B cell (primary cell): ENCODE measurements at regions not wholly inside any gene's neighbourhood (a gene's known extent, or its start where the extent isn't known, plus 50 kb on each side); places are given as distances from the start of the nearest gene placed in this dataset.

Source experiments
- ATAC-seq: fragments of 200-7000 bp; cut with Tn5 transposase; one replicate; pipeline ENCODE4 v1.10.0; 2021; ENCODE audit warnings: low read depth, mild to moderate bottlenecking, moderate number of reproducible peaks, moderate library complexity
- CTCF ChIA-PET: fragments of 350-600 bp; sonication (Branson Sonifier 250); formaldehyde crosslinking; loops from one replicate; lab custom pipeline; 2021; ENCODE audit warnings: antibody characterized with exemption, inconsistent platforms; lab: Charles Lee
- POLR2A ChIA-PET: fragments of 350-600 bp; sonication (Branson Sonifier 250); formaldehyde crosslinking; loops from one replicate; lab custom pipeline; 2021; ENCODE audit warnings: antibody characterized with exemption; lab: Charles Lee
- DNase-seq: peaks from one replicate; pipeline ENCODE4 v3.0.0; 2013
- H2AFZ ChIP-seq: 2 replicates; pipeline ENCODE4 v1.6.1; 2012; ENCODE audit warnings: mild to moderate bottlenecking, low read depth, low read length; ENCODE audit not compliant: insufficient read depth, poor library complexity, severe bottlenecking
- H3K27ac ChIP-seq, 2 donors: 1 replicate in 1 of 2; 2 replicates in 1 of 2; pipeline ENCODE4 v1.5.1; 2012 to 2013; ENCODE audit warnings: low read length in 2 of 2, mild to moderate bottlenecking in 2 of 2, moderate library complexity in 1 of 2
- H3K27me3 ChIP-seq, 4 experiments: fragments of 200-600 bp in 1 of 4; sonication (generic) in 1 of 4; replicated peaks in 1 of 4; 1 replicate in 2 of 4; 2 replicates in 2 of 4; pipeline versions ENCODE4 v1.6.1 to v1.7.0; 2013 to 2016; ENCODE audit warnings: low read length in 3 of 4, mild to moderate bottlenecking in 2 of 4, mixed read lengths in 1 of 4, moderate library complexity in 1 of 4; ENCODE audit not compliant: insufficient read depth in 4 of 4, control insufficient read depth in 3 of 4; ENCODE audit errors: control extremely low read depth in 1 of 4
- H3K36me3 ChIP-seq, 2 experiments: replicated peaks in 1 of 2; 1 replicate in 1 of 2; 2 replicates in 1 of 2; pipeline versions ENCODE4 v1.6.1 to v1.7.1; 2013; ENCODE audit warnings: low read length in 1 of 2; ENCODE audit not compliant: insufficient read depth in 2 of 2, control insufficient read depth in 1 of 2; ENCODE audit errors: control extremely low read depth in 1 of 2, extremely low read depth in 1 of 2
- H3K4me1 ChIP-seq, 2 donors: fragments of 200-600 bp in 1 of 2; sonication (generic) in 1 of 2; 1 replicate in 1 of 2; 2 replicates in 1 of 2; pipeline versions ENCODE4 v1.5.1 to v1.6.1; 2013 to 2017; ENCODE audit warnings: low read length in 2 of 2; ENCODE audit not compliant: control insufficient read depth in 2 of 2, insufficient read depth in 2 of 2
- H3K4me2 ChIP-seq: replicated peaks from 2 replicates; pipeline ENCODE3; 2012; ENCODE audit warnings: mild to moderate bottlenecking, low read depth, low read length; ENCODE audit not compliant: poor library complexity, severe bottlenecking
- H3K4me3 ChIP-seq, 5 experiments: fragments of 200-600 bp in 1 of 5; sonication (generic) in 1 of 5; 1 replicate in 3 of 5; 2 replicates in 2 of 5; pipeline versions ENCODE4 v1.5.1 to v1.7.0; 2011 to 2016; ENCODE audit warnings: low read length in 4 of 5, mild to moderate bottlenecking in 4 of 5, low read depth in 2 of 5, control low read depth in 1 of 5, moderate library complexity in 1 of 5; ENCODE audit not compliant: insufficient read depth in 1 of 5; ENCODE audit errors: control extremely low read depth in 1 of 5, extremely low read depth in 1 of 5
- H3K79me2 ChIP-seq: fragments of 200-600 bp; sonication (generic); one replicate; pipeline ENCODE4 v1.6.0; 2016; ENCODE audit warnings: low read length; ENCODE audit not compliant: control insufficient read depth, insufficient read depth
- H3K9ac ChIP-seq: fragments of 200-600 bp; sonication (generic); 2 replicates; pipeline ENCODE4 v1.6.1; 2017; ENCODE audit warnings: mild to moderate bottlenecking, low read length, moderate library complexity
- H3K9me3 ChIP-seq, 3 donors: one replicate each; pipeline versions ENCODE4 v1.6.1 to v1.7.1; 2013; ENCODE audit warnings: low read length in 2 of 3; ENCODE audit not compliant: control insufficient read depth in 2 of 3, insufficient read depth in 1 of 3; ENCODE audit errors: control extremely low read depth in 1 of 3
- H4K20me1 ChIP-seq: 2 replicates; pipeline ENCODE4 v1.6.0; 2012; ENCODE audit warnings: mild to moderate bottlenecking, low read length; ENCODE audit not compliant: insufficient read depth, control insufficient read depth, poor library complexity, severe bottlenecking
- H3K27ac Mint-ChIP-seq: one replicate; pipeline ENCODE4 v1.8.0; 2021; ENCODE audit warnings: mixed read lengths
- H3K27me3 Mint-ChIP-seq: one replicate; pipeline ENCODE4 v1.8.0; 2021; ENCODE audit warnings: mixed read lengths
- H3K4me1 Mint-ChIP-seq: one replicate; pipeline ENCODE4 v1.8.0; 2021; ENCODE audit warnings: mixed read lengths
- H3K4me3 Mint-ChIP-seq: one replicate; pipeline ENCODE4 v1.8.0; 2021; ENCODE audit warnings: mixed read lengths
- H3K9me3 Mint-ChIP-seq: one replicate; pipeline ENCODE4 v1.8.0; 2022; ENCODE audit warnings: mixed read lengths; ENCODE audit not compliant: insufficient read depth
- CTCF ChIP-seq: fragments of 200-600 bp; IDR thresholded peaks from one replicate; pipeline ENCODE4 v1.8.0; 2022; ENCODE audit warnings: antibody characterized with exemption, mild to moderate bottlenecking
- EZH2 ChIP-seq: IDR thresholded peaks from 2 replicates; pipeline ENCODE4 v1.6.1; 2012; ENCODE audit warnings: borderline replicate concordance, low read depth, mild to moderate bottlenecking, moderate library complexity, low read length; ENCODE audit not compliant: insufficient read depth, poor library complexity, severe bottlenecking
- WGBS: methylation state at CpG from one replicate; pipeline ENCODE4 v1.1.5; 2013; ENCODE audit warnings: missing lambda C conversion rate; ENCODE audit not compliant: insufficient coverage; 5-methylcytosine and 5-hydroxymethylcytosine counted together
- intact Hi-C: fragments of 100-400 bp; cut with micrococcal nuclease; formaldehyde crosslinking; loops from one replicate; pipeline ENCODE4 v1.10.0; 2022

GRCh38 chr3:159123877-159124276 is 322.0 kb downstream of the MFSD1 start:
- CTCF ChIA-PET, result no interaction called here

More at GRCh38 chr3:159123877-159124276, 322.0 kb downstream of the MFSD1 start:
- H3K79me2 ChIP-seq, result no peaks in the 10 kb centered on the region
- no peak overlapping the region for H3K4me3 Mint-ChIP-seq
- H3K27me3 Mint-ChIP-seq, result peaks cover 9% of the 10 kb centered on the region
- no peak overlapping the region for H3K27ac Mint-ChIP-seq
- POLR2A ChIA-PET, result no interaction called here
- ATAC-seq (no peak), DNase-seq (no peak)
- no peak overlapping the region for H3K9ac ChIP-seq
- no peaks in the 10 kb centered on the region for H4K20me1 ChIP-seq
- no peak overlapping the region for H3K4me2 ChIP-seq
- intact Hi-C loops, result no loop called here
- no peaks in the 10 kb centered on the region for H3K27me3 ChIP-seq
- H3K9me3 Mint-ChIP-seq, result no peaks in the 10 kb centered on the region
- no peak for TF ChIP-seq CTCF
- no peak for TF ChIP-seq EZH2
- no peaks in the 10 kb centered on the region for H3K4me1 Mint-ChIP-seq
- H3K27ac ChIP-seq, result no peak overlapping the region
- no peak overlapping the region for H3K4me3 ChIP-seq
- H2AFZ ChIP-seq, result no peak overlapping the region
- H3K9me3 ChIP-seq, result peaks cover 0 to 3% (median 0%) of the 10 kb centered on the region in 3 donors
- H3K36me3 ChIP-seq, result no peaks in the 10 kb centered on the region
- no peaks in the 10 kb centered on the region for H3K4me1 ChIP-seq
- 57% methylated on average over 1 of the region's 1 CpG for WGBS
